Muscle layer of colon (tissue), 2 donors: ENCODE measurements at regions not wholly inside any gene's neighbourhood (a gene's known extent, or its start where the extent isn't known, plus 50 kb on each side); places are given as distances from the start of the nearest gene placed in this dataset.

Experiments used
- H3K27ac ChIP-seq: one replicate; pipeline ENCODE4 v1.7.0; 2013; ENCODE audit warnings: low read depth, mild to moderate bottlenecking, low read length, moderate library complexity
- H3K27me3 ChIP-seq, 2 donors: one replicate each; pipeline ENCODE4 v1.7.0; 2013; ENCODE audit warnings: low read length in 2 of 2, mild to moderate bottlenecking in 2 of 2; ENCODE audit not compliant: insufficient read depth in 2 of 2, control insufficient read depth in 1 of 2
- H3K36me3 ChIP-seq: one replicate; pipeline ENCODE4 v1.7.0; 2013; ENCODE audit warnings: mild to moderate bottlenecking, low read length; ENCODE audit not compliant: insufficient read depth
- H3K4me1 ChIP-seq: one replicate; pipeline ENCODE4 v1.7.0; 2013; ENCODE audit warnings: mild to moderate bottlenecking, low read length; ENCODE audit not compliant: insufficient read depth
- H3K4me3 ChIP-seq, 2 donors: one replicate each; pipeline ENCODE4 v1.7.0; 2013; ENCODE audit warnings: low read length in 2 of 2, low read depth in 1 of 2, mild to moderate bottlenecking in 1 of 2, moderate library complexity in 1 of 2
- H3K9ac ChIP-seq: one replicate; pipeline ENCODE4 v1.7.0; 2013; ENCODE audit warnings: low read length
- H3K9me3 ChIP-seq: one replicate; pipeline ENCODE4 v1.7.0; 2013; ENCODE audit warnings: mild to moderate bottlenecking, low read length
- donor health status: abdominal sarcoma.
- donor health status: Adenocarcinoma of cecum.

DNA sequence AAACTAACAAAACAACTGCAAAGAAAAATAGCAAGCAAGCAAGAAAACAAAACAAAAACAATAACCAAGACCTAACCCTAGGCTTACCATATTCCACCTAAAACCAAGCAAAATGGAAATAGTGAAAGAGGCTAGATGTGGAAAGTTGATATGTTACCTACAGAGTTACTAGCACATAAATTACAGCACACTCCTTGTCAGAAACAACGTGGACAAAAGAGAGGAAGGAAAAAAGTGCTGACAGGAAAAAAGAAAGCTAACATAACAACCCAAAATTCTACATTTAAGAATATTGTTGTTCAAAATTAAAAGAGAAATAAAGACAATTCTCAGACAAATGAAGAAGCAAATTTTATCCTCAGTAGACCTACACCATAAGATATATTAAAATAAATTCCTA, 812.8 kb upstream of the NUDT12 start:
- no peaks in the 10 kb centered on the region for H3K27me3 ChIP-seq
- H3K4me3 ChIP-seq: no peak overlapping the region
- H3K36me3 ChIP-seq: no peaks in the 10 kb centered on the region
- H3K27ac ChIP-seq: no peak overlapping the region
- H3K9ac ChIP-seq: no peak overlapping the region
- H3K9me3 ChIP-seq: no peaks in the 10 kb centered on the region
- H3K4me1 ChIP-seq: no peaks in the 10 kb centered on the region

DNA sequence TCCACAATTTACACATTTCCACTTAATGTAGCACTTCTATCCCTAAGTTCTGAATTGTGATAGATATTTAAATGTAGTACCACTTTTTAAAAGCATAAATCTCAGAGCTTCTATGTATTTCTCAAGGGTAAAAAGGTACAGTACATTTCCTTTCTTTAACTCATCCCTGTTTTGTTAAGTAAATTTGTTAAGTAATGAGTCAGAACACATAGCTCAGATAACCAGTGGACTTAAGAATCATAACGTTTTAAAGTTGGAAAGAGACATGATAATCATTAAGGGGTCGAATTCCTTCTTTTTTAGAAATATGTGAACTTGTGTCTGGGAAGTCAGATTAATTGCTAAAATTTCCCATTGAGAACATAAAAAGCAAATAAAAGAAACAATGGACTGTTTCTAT, 810.2 kb upstream of the NUDT12 start:
- H3K36me3 ChIP-seq: no peaks in the 10 kb centered on the region
- H3K27me3 ChIP-seq: no peaks in the 10 kb centered on the region
- H3K9me3 ChIP-seq: no peaks in the 10 kb centered on the region
- H3K27ac ChIP-seq: no peak overlapping the region
- H3K4me3 ChIP-seq: no peak overlapping the region
- no peaks in the 10 kb centered on the region for H3K4me1 ChIP-seq
- H3K9ac ChIP-seq: no peak overlapping the region

DNA sequence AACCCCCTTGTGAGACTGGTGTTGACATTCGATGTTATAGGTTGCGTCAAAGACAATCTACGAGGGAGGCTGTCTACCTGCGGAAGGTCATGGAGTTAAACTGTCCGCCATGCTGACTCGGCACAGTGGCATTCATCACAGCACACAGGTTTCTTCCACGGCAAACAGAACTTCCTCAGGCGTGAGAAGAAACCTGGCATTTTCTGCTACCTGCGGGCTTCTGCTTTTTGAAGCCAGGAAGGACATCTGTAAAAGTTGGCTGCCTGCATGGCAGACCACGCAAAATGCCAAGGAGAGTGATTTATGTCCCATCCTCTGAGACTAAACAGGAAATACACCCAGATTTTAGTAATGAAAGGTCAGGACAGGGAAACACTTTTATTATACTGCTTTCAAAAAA, 809.8 kb upstream of the NUDT12 start:
- Histone ChIP-seq H3K36me3 (no peaks in the 10 kb centered on the region), H3K4me1 (no peaks in the 10 kb centered on the region), H3K4me3 (no peak overlapping the region), H3K27me3 (no peaks in the 10 kb centered on the region), H3K9ac (no peak overlapping the region), H3K9me3 (no peaks in the 10 kb centered on the region), H3K27ac (no peak overlapping the region)

DNA sequence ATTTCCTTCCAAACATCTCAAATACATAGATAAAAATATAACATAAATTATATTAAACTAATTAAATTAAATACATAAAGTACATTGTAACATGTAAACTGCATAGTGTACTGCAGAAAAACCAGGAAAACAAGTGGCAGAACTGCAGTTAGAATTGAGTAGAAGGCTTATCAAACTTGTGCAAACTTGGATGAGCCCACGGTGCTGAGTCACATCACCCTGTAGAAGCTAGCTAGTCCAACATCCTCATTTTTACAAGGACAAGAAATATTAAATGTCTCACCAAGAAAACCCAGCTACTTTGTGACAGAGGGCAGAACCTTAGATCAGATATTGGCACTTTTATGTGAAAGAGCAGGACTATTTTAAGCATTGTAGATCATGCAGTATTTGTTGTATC, 807.9 kb upstream of the NUDT12 start:
- no peaks in the 10 kb centered on the region for H3K9me3 ChIP-seq
- H3K9ac ChIP-seq: no peak overlapping the region
- no peaks in the 10 kb centered on the region for H3K27me3 ChIP-seq
- no peaks in the 10 kb centered on the region for H3K36me3 ChIP-seq
- no peak overlapping the region for H3K27ac ChIP-seq
- H3K4me1 ChIP-seq: no peaks in the 10 kb centered on the region
- H3K4me3 ChIP-seq: no peak overlapping the region

DNA sequence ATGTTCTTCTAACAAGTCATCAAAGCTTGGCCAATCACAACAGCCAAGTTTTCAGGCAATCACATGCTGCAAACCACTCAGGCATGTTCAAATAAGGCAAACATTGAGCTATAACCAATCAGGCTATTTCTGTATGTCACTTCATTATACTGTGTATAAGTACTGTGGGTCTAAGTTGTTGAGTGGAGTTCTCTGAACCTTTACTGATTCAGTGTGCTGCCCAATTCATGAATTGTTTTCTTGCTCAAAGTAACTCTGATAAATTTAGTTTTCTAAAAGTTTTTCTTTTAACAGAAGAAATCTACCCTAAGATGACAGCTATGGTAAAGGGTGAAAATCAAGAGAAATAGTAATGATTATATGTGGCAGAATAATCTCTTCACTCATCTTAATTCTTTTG, 805.4 kb upstream of the NUDT12 start:
- no peaks in the 10 kb centered on the region for H3K27me3 ChIP-seq
- no peak overlapping the region for H3K27ac ChIP-seq
- no peaks in the 10 kb centered on the region for H3K4me1 ChIP-seq
- no peak overlapping the region for H3K4me3 ChIP-seq
- H3K9me3 ChIP-seq: no peaks in the 10 kb centered on the region
- H3K36me3 ChIP-seq: no peaks in the 10 kb centered on the region
- no peak overlapping the region for H3K9ac ChIP-seq

DNA sequence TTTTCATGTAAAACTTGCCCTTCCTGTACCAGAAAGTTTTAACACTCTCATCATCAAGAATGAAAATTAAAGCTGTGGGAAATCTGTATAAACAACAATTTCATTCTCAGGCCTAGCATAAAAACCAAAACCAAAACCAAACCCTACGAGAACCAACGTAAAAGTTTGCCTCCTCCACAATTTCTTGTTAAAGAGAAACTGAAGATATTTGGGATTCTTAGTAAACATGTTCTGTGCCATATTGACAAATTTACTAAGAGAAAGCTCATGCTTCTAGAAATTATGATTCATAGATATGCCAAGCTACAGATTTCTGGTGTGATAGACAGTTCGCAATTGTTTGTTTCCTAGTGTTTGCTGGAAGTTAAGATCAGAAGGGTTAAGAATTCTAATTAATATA, 801.0 kb upstream of the NUDT12 start:
- Histone ChIP-seq H3K4me3 (no peak overlapping the region), H3K9ac (no peak overlapping the region), H3K36me3 (no peaks in the 10 kb centered on the region), H3K4me1 (no peaks in the 10 kb centered on the region), H3K27ac (no peak overlapping the region), H3K27me3 (no peaks in the 10 kb centered on the region), H3K9me3 (no peaks in the 10 kb centered on the region)

DNA sequence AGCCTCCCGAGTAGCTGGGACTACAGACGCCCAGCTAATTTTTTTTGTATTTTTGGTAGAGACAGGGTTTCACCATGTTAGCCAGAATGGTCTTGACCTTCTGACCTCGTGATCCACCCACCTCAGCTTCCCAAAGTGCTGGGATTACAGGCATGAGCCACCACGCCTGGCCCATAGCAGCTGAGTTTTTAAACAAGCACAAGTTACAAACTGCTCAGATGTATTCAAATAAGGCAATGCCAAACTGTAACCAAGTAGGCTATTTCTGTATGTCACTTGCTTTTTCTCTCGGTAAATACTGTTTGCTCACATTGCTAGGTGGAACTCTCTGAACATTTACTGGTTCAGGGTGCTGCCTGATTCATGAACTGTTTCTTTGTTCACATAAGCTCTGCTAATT, 799.3 kb upstream of the NUDT12 start:
- Histone ChIP-seq H3K36me3 (no peaks in the 10 kb centered on the region), H3K9ac (no peak overlapping the region), H3K27ac (no peak overlapping the region), H3K4me1 (no peaks in the 10 kb centered on the region), H3K9me3 (no peaks in the 10 kb centered on the region), H3K4me3 (no peak overlapping the region), H3K27me3 (no peaks in the 10 kb centered on the region)

DNA sequence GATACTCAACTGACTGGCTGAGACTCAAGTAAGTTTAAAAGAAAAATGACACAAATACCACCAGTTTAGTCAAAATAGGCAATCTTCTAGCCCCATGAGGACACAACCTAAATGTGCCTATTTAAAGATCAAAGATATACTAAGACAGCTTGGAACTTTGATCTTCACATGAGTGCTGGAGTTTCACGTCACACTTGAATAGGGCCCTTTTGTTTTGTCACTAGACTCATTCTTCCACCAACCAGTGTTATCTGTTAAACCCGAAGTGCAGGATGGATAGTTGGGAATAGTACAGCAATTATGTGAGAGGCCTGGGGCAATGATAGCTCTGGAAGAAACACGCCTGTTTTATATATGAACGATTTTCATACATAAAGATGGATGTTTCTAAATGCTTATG, 792.8 kb upstream of the NUDT12 start:
- H3K4me1 ChIP-seq: no peaks in the 10 kb centered on the region
- H3K9me3 ChIP-seq: no peaks in the 10 kb centered on the region
- no peak overlapping the region for H3K4me3 ChIP-seq
- no peaks in the 10 kb centered on the region for H3K36me3 ChIP-seq
- H3K27ac ChIP-seq: no peak overlapping the region
- H3K27me3 ChIP-seq: no peaks in the 10 kb centered on the region
- H3K9ac ChIP-seq: no peak overlapping the region

DNA sequence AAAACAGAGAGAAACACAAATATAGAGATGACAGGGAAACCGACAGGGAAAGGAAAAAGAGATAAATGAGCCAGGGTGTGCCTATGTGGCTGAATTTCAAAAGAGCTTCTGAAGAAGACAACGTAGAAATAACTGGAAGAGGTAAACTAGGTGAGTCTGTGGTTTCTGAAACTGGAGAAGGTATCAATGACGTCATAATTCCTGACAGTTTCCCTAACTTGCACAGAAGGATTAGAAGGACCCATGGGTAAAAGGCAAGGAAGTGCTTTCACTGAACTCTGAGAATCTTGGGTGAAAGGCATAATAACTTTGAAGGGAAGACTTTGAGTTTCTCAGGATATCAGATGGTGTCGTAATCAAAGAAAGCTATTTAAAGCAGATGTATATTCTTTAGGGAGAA, 790.8 kb upstream of the NUDT12 start:
- no peaks in the 10 kb centered on the region for H3K36me3 ChIP-seq
- H3K9me3 ChIP-seq: no peaks in the 10 kb centered on the region
- H3K27ac ChIP-seq: no peak overlapping the region
- H3K27me3 ChIP-seq: no peaks in the 10 kb centered on the region
- H3K4me1 ChIP-seq: no peaks in the 10 kb centered on the region
- H3K9ac ChIP-seq: no peak overlapping the region
- H3K4me3 ChIP-seq: no peak overlapping the region

DNA sequence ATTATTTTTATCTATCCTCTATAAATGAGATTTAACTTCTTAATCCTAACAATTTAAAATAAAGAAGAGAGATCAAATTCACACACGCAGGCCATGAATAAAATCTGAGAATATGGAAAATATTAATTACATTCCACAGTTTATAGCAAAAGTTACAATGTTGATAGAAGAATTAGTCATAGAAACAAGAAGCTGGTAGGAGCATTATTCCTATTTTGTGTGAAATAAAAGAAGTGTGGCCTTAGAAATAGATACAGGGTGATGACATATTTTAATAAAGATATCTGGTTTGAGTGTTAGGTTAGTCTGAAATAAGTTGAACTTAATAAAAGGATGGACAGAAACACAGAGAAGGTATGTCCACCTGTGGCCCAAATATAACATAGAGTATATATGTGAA, 790.4 kb upstream of the NUDT12 start:
- Histone ChIP-seq H3K4me3 (no peak overlapping the region), H3K27ac (no peak overlapping the region), H3K36me3 (no peaks in the 10 kb centered on the region), H3K9me3 (no peaks in the 10 kb centered on the region), H3K4me1 (no peaks in the 10 kb centered on the region), H3K9ac (no peak overlapping the region), H3K27me3 (no peaks in the 10 kb centered on the region)

DNA sequence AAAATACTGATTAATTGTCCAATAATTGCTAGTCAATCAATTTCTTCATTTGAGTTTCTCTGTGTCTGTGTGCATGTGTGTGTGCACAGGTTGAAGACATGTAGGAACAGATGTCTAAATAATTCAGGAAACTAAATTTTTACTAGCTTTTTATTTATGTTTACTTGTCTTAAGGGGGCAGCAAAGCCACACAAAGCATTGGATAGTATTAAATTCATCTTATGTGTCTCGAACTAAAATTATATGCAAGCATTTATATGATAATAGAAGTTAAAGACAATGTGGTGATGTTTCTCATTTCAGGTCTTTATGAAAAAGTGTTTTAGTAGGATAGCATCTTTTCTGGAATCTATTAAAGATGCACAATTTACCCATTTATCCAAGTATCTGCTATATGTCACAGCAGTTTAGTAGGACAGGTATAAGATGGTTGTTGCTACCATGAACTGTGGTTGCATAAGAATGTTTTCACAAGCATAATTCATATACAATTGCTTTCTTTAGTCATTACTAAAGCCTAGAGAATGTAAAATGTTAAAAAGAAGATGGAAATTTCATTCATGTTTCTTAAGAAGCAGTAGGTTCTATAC, 784.6 kb upstream of the NUDT12 start:
- H3K27ac ChIP-seq: no peak overlapping the region
- no peak overlapping the region for H3K4me3 ChIP-seq
- no peaks in the 10 kb centered on the region for H3K36me3 ChIP-seq
- H3K9ac ChIP-seq: no peak overlapping the region
- H3K9me3 ChIP-seq: no peaks in the 10 kb centered on the region
- H3K4me1 ChIP-seq: no peaks in the 10 kb centered on the region
- H3K27me3 ChIP-seq: no peaks in the 10 kb centered on the region

DNA sequence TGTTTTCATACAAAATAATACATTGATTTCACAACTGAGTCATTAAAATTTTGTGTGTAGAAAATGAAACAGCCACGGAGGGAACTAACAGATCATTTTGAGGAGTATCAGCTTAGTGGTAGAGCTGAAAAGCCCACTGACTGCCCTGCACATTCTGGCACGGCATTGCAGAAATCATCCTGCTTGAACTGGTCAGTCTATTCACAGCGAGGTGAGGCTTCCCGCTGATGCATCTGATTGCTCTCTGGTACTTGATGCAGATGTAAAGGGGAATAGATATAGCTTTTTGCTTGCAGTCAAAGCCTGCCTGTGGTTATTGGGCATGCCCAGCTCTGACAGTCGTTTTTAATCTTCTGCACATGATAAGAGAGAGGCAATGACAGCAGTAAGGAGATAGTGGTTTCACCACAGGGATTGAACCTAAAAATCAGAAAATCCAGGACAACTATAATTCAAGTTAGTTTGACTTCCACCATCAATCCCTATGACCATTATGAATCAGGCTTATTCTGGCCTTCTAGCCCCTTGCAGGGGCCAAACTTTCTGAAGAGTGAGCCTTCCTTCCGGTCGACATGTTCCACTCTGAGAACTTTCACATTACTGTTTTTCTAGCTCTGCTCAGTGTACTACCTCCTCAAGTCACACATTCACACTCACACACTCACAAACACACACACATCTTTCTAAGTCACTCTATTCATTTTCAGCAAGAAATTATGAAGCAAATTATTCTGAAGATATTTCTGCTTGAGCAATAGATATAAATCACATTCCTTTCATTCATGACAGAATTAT, 782.8 kb upstream of the NUDT12 start:
- H3K27ac ChIP-seq: no peak overlapping the region
- H3K36me3 ChIP-seq: no peaks in the 10 kb centered on the region
- no peaks in the 10 kb centered on the region for H3K9me3 ChIP-seq
- H3K27me3 ChIP-seq: no peaks in the 10 kb centered on the region
- no peaks in the 10 kb centered on the region for H3K4me1 ChIP-seq
- H3K9ac ChIP-seq: no peak overlapping the region
- no peak overlapping the region for H3K4me3 ChIP-seq
